GF-D8 (cell line): ENCODE measurements at regions not wholly inside any gene's neighbourhood (a gene's known extent, or its start where the extent isn't known, plus 50 kb on each side); places are given as distances from the start of the nearest gene placed in this dataset.
"Not testable (repeated sequence)": the region's sequence is repeated elsewhere in the genome, so short reads cannot be mapped to it uniquely, and the experiment has no call there.

Experiments used
- DNase-seq: peaks from one replicate; lab custom pipeline; 2025; lab: John Stamatoyannopoulos, UW

- no peak for DNase-seq
Observed at GRCh38 chr6:122276637-122277036, 122.8 kb upstream of the HSF2 start.

DNA sequence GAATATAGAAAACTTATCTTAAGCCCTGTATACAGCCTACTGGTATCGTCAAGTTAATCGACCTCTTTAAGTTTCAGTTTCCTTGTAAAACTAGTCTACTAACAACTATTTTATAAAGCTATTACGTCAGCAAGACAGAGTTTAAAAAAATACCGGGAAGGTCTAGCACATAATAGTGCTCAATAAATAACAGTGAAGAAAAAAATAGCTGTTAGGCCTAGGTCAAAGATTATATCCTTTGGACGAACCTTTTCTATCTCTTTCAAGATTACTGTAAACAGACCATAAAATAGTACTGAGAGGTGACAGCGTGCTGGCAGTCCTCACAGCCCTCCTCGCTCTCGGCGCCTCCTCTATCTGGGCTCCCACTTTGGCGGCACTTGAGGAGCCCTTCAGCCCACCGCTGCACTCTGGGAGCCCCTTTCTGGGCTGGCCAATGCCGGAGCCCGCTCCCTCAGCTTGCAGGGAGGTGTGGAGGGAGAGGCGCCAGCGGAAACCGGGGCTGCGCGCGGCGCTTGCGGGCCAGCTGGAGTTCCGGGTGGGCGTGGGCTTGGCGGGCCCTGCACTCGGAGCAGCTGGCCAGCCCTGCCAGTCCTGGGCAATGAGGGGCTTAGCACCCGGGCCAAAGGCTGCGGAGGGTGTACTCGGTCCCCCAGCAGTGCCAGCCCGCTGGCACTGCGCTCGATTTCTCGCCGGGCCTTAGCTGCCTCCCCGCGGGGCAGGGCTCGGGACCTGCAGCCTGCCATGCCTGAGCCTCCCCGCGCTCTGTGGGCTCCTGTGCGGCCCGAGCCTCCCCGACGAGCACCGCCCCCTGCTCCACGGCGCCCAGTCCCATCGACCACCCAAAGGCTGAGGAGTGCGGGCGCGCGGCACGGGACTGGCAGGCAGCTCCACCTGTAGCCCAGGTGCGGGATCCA is 119.1 kb upstream of the HSF2 start:
- DNase-seq = not testable (repeated sequence)

DNA sequence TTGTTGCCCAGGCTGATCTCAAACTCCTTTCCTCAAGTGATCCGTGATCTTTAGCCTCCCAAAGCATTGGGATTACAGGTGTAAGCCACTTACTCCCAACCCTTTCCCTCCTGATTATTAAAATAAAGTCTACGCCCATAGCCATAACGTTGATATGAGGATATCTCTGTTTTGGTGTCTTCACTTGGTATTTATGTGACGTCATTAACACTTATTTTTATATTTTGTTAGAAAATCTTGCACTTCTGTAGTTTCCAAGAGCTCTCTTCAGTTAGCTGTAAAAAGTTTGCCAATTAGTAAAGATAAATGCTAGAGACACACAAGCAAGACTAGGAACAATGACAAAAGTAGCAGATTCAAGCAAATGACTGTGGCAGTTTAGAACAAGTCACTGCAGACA is 115.6 kb upstream of the HSF2 start:
- no peak for DNase-seq

DNA sequence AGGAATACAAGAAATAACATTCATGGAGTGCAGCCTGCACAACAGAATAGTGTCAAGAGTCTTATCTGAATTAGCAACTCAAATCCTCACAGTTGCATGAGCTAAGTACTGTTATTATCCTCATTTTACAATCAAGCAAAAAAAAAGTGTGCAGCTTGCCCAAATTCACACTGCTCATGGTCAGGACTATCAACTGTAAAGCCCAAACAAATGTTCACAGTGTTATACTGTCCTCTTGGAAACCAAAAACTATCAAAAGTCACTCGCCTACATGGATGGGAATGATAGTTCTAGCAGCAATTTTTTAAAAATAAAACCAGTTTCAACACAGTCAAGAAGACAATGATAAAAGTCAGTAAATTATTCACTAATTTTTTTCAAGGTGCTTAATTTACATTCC is 114.6 kb upstream of the HSF2 start:
- no peak for DNase-seq

- DNase-seq = no peak
Observed at GRCh38 chr6:122285292-122285913, 114.0 kb upstream of the HSF2 start.

GRCh38 chr6:122286512-122286911 is 112.9 kb upstream of the HSF2 start:
- peak; percentile 18 for DNase-seq

GRCh38 chr6:122289762-122290539 is 109.5 kb upstream of the HSF2 start:
- DNase-seq = no peak

- no peak for DNase-seq
Observed at GRCh38 chr6:122297010-122297409, 102.4 kb upstream of the HSF2 start.

GRCh38 chr6:122302067-122302466 is 97.4 kb upstream of the HSF2 start:
- DNase-seq = no peak

DNA sequence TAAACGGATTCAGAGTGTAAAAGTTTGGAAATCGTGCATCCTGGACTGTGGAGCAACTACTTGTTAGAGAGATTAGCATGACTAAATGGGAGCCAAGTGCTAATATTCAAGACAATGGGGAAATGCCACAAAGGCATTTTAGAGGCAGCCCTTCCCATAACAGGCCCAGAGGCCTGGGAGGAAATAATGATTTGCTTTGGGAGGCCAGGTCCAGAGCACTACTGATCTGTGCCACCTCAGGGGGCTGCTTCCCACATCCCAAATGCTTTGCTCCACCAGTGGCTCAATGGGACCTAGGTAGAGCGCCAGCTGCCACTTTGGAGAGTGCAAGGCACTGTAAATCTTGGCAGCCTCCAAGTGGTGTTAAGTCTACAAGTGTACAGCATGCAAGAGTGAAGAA is 91.9 kb upstream of the HSF2 start:
- no peak for DNase-seq

DNA sequence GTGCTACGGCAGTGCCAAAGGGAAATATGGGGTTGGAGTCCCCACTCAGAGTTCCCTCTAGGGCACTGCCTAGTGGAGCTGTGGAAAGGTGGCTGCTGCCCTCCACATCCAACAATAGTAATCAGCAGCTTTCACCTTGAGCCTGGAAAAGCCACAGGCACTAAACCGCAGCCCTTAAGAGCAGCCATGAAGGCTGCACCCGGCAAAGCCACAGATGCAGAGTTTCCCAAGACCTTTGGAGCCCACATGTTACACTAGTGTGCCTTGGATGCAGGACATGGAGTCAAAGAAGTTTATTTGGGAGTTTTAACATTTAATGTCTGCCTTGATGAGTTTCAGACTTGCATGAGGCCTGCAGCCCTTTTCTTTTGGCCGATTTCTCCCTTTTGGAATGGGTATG is 91.4 kb upstream of the HSF2 start:
- DNase-seq = no peak

GRCh38 chr6:122315842-122316241 is 83.6 kb upstream of the HSF2 start:
- DNase-seq = no peak

DNA sequence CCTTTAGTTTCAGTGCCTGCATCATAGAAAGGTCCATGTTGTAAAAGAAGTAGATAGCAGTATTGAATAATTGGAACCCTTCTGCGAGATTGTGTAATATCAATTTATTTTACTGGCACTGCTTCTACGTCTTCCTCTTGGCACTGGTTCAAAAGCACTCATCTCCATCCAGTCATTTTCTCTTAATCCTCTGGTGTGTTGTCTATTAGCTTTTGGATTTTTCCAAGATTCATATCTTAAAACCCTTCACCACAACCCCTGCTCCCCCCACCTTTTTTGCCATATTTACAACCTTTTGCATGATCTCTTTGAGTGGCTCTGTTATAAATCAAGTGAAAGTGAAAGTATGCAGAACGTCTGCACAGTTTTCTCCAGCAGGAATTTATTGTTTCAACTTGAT is 76.6 kb upstream of the HSF2 start:
- DNase-seq = no peak

DNA sequence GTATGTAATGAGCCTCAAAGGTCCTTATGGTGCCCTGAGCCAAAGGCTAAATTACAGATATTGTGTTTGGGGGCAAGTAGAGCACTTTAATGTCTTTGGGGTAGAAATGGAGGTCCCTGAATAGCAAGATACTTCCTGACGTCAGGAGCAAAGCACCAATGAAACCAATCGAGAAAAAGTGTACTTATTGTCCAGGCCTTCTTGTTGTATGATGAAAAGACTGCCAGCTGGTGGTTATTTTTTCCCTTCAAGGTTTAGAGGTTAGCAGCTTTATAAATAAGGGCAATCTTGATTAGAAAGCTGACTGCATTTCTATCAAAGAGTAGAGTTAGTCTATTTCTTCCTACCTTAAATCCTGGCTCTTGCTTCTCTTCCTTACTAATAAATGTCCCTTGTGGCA is 76.1 kb upstream of the HSF2 start:
- no peak for DNase-seq

DNA sequence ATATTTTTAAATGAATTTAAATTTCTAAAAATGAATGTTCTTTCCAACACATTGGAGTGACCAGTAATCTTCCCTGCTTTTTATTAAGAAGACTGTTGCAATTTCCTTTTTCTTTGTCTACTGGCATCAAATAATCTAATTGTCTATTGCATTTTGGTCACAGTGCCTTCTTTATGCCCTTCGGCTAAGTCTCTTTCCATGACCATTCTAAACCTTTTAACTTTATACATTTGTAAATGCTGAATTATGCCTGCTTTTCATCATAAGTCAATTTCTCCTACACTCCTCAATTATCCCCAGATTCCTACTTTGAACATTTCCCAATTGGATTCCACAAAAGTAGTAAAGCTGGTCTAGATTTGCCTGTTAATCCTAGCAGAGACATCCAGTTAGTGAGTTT is 69.1 kb upstream of the HSF2 start:
- no peak for DNase-seq

- DNase-seq = no peak
Observed at GRCh38 chr6:122337645-122338044, 61.8 kb upstream of the HSF2 start.

GRCh38 chr6:122339661-122340060 is 59.8 kb upstream of the HSF2 start:
- no peak for DNase-seq

DNA sequence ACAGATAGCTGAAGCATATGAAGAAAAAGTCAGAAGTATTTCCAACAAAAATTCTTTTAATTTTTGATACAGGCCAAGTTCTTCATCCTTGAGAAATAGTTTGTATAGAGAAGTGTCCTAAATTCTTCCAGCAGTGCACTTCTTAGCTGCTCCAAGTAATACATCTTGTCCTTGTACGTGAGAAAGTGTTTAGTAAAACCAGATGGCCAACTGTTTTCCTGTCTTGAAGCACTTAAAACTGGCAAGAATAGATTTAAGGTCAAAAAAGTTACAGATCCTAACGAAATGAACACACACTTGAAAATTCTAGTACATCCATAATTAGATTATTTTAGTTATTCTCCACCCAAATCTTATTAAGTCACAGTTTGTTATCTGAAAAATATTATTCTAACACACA is 52.2 kb upstream of the HSF2 start:
- no peak for DNase-seq

GRCh38 chr6:122347751-122348150 is 51.7 kb upstream of the HSF2 start:
- no peak for DNase-seq
